ENCODE measurements at regions not wholly inside any gene's neighbourhood (a gene's known extent, or its start where the extent isn't known, plus 50 kb on each side); places are given as distances from the start of the nearest gene placed in this dataset.
"Not testable (repeated sequence)": the region's sequence is repeated elsewhere in the genome, so short reads cannot be mapped to it uniquely, and the experiment has no call there.

- DNase-seq: not testable (repeated sequence)
These were observed 90.2 kb upstream of the SLC45A1 start for GRCh38 chr1:8227674-8228073.

GRCh38 chr1:8226747-8227146 lies 91.2 kb upstream of the SLC45A1 start:
- DNase-seq: no peak

- not testable (repeated sequence) for DNase-seq
These were observed 91.9 kb upstream of the SLC45A1 start for GRCh38 chr1:8226024-8226423.

- DNase-seq: no peak
These were observed 94.4 kb upstream of the SLC45A1 start for GRCh38 chr1:8223526-8223925.

- no peak for DNase-seq
These were observed 95.1 kb upstream of the SLC45A1 start for GRCh38 chr1:8222789-8223188.

GRCh38 chr1:8219530-8219929 lies 98.4 kb upstream of the SLC45A1 start:
- no peak for DNase-seq

- DNase-seq: peak; percentile 94
These were observed 99.4 kb upstream of the SLC45A1 start for GRCh38 chr1:8218351-8219092.

GRCh38 chr1:8217809-8218208 lies 100.1 kb upstream of the SLC45A1 start:
- DNase-seq: no peak

- DNase-seq: peak; percentile 46
These were observed 100.8 kb upstream of the SLC45A1 start for GRCh38 chr1:8217011-8217711.

- no peak for DNase-seq
These were observed 101.9 kb upstream of the SLC45A1 start for GRCh38 chr1:8216005-8216404.

GRCh38 chr1:8214501-8215173 lies 103.3 kb upstream of the SLC45A1 start:
- DNase-seq: peak; percentile 30

- DNase-seq: peak; percentile 38
These were observed 104.2 kb upstream of the SLC45A1 start for GRCh38 chr1:8213676-8214075.

- no peak for DNase-seq
These were observed 104.8 kb upstream of the SLC45A1 start for GRCh38 chr1:8213136-8213535.

- no peak for DNase-seq
These were observed 105.3 kb upstream of the SLC45A1 start for GRCh38 chr1:8212580-8213031.

GRCh38 chr1:8211883-8212579 lies 105.9 kb upstream of the SLC45A1 start:
- DNase-seq: peak; percentile 92

- DNase-seq: peak; percentile 62
These were observed 106.5 kb upstream of the SLC45A1 start for GRCh38 chr1:8211251-8211882.

GRCh38 chr1:8207202-8207601 lies 110.7 kb upstream of the SLC45A1 start:
- no peak for DNase-seq

- DNase-seq: no peak
These were observed 111.5 kb upstream of the SLC45A1 start for GRCh38 chr1:8206391-8206790.

- no peak for DNase-seq
These were observed 112.1 kb upstream of the SLC45A1 start for GRCh38 chr1:8205771-8206170.

GRCh38 chr1:8204826-8205225 lies 113.1 kb upstream of the SLC45A1 start:
- no peak for DNase-seq

GRCh38 chr1:8203551-8203950 lies 114.4 kb upstream of the SLC45A1 start:
- DNase-seq: no peak

GRCh38 chr1:8203056-8203455 lies 114.9 kb upstream of the SLC45A1 start:
- no peak for DNase-seq

All from suppressor macrophage treated with lipopolysaccharide for 4 hours (primary cell).